Hematopoietic multipotent progenitor cell treated with erythropoietin and hydrocortisone succinate and interleukin-3 and kit ligand, for 8 days (in vitro differentiated cells): ENCODE measurements at regions not wholly inside any gene's neighbourhood (a gene's known extent, or its start where the extent isn't known, plus 50 kb on each side); places are given as distances from the start of the nearest gene placed in this dataset.
"Not testable (repeated sequence)": the region's sequence is repeated elsewhere in the genome, so short reads cannot be mapped to it uniquely, and the experiment has no call there.

Source experiments
- DNase-seq: peaks from one replicate; pipeline ENCODE4 v3.0.0-alpha.2; 2015

GRCh38 chr15:70523192-70523591, 240.2 kb downstream of the UACA start:
- DNase-seq = no peak

DNA sequence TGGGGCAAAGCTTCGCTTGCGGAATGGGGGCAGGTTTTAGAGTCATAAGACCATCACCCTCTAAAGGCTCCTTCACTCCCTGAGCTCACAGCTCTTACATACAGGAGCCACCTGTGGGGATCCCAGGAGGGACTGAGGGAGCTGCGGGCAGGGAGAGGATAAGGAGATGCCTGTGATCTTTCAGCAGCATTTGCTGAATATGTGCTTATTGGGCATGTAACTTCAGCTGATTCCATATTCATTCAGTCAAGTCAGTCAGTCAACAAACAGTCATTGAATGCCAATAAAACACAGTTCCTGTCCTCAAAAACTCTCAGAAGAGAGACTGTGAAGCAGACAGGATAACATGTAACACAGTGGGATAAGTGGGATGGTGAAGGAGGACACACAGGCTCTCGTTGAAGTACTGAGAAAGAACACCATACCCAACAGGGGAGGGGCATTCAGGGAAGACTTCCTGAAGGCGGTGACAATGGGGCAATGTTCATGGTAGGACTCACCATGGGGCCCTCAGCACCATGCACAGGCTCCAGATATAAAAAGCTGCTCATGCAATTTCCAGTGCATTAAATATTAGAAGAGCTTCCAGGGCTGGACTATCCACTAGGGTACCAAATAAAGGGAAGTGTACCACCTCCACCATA, 240.9 kb downstream of the UACA start:
- DNase-seq = no peak

- DNase-seq = no peak
Observed at GRCh38 chr15:70521576-70522322, 241.6 kb downstream of the UACA start.

DNA sequence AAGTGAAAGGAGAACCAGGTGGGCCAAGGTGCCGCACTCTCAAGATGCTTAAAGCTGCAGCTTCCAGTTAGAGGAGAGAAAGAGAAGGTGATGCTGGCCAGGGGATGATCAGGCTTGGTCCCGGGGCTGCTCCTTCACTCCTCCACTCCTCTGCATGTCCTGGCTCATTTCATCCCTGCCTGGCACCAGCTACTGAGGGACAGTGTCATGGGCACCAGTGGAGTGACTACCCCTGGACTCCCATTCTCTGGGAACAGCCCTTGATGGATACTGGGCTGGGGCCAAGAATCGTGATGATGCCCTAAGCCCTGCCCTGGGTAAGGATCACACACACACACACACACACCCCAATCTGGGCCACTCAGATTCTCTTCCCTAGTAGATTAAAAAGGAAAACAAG, 243.7 kb downstream of the UACA start:
- peak; percentile 14 for DNase-seq

DNA sequence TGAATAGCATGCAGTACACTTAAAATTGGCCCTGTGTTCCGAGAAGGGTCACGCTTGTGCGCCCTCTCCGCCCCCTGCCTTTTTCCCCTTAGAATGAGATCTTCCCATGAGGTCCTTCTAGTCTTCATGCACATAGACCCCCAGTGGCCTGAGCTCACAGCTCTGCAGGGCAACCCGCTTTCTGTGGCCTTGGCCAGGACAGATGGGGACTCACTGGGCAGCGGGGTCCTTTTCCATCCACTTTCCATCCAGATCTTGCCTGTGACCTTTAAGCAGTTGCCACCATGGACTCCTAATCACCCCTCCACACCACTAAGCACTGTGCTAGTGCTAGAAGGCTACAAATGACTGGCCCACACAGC, 244.4 kb downstream of the UACA start:
- DNase-seq = no peak

GRCh38 chr15:70518201-70519003, 245.0 kb downstream of the UACA start:
- no peak for DNase-seq

DNA sequence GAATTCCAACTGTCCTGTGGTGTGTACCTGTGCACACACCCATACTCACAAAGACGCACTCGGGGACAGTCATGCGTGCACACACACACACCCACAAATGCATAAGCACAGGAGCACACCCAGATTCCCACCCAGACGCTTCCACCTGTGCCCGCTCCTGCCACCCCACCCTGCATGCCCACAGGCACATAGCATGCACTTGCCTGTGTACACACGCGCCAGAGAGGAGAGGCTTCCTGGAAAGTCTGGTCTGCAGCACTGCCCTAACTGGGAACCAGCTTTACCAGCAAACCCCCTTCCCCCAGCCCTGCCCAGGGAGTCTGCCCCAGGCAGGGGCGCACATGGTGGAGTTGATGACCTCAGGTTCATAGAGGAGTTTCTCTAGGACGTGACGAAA, 246.2 kb downstream of the UACA start:
- no peak for DNase-seq

GRCh38 chr15:70516408-70517193, 246.8 kb downstream of the UACA start:
- DNase-seq = no peak

DNA sequence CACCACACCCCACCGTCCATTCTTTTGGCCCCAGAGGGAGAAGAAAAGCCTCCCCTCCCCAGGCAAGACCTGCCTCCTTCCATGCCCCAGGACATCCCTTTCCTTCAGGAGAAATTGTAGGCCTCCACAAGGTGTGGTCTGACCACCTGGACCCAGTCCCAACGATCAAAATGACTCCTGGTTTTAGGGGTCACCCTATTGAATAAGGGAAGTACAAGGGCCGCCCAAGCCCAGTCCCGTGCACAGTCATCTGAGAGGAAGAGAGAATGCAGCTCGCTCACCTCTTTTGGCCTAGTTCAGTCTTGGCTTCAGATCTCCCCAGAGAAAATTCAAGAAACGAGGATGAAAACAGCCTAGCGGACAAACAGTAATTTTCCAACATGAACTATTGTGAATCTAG, 249.1 kb downstream of the UACA start:
- no peak for DNase-seq

- no peak for DNase-seq
Observed at GRCh38 chr15:70513819-70514218, 249.5 kb downstream of the UACA start.

GRCh38 chr15:70512772-70513362, 250.5 kb downstream of the UACA start:
- peak; percentile 85 for DNase-seq

GRCh38 chr15:70511972-70512587, 251.3 kb downstream of the UACA start:
- not testable (repeated sequence) for DNase-seq

DNA sequence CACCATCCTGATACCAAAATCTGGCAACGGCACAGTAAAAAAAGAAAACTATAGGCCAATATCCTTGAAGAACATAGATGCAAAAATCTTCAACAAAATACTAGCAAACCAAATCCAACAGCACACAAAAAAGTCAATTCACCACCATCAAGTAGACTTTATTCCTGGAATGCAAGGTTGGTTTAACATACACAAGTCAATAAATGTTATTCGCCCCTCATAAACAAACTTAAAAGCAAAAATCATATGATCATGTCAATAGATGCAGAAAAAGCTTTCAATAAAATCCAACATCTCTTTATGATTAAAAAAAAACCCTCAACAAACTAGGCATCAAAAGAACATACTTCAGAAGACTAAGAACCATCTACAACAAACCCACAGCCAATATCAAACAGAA, 252.9 kb downstream of the UACA start:
- DNase-seq = no peak

DNA sequence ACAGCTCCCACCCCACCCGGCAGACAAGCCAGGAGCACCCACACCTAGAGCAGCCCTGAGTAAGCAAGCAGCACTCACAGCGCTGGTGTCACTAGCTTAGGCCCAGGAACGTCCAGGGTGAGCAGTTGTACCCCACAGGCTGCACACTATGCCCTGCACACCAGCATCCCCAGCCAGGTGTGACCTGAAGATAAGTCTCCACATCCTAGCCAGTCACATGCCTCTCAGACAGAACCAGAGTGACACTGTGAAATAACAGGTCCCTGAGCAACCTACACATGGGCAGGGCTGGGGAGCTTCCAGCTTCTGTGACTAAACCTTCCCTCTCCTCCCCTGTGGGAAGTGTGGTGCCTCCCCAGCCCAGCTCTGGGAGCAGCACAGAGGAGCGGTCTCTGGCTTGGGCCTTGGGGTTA, 253.6 kb downstream of the UACA start:
- no peak for DNase-seq

DNA sequence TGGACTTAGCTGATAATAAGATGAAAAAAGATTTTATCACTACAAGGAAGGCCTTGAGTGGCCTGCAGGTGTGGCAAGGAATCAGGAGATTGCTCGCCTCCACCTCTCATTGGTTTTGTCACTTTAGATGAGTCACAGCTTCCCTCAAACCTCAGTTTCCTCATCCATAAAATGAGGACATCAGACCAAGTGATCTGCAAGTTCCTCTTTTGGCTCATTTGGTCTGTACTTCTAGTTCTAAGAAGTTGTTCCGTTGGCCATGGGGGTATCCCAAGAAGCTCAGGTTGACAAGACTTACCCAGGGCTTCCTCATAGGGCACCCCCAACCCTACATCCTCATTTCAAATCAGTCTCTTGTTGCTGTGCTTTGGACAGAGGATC, 254.1 kb downstream of the UACA start:
- DNase-seq = peak; percentile 58

GRCh38 chr15:70508561-70509281, 254.6 kb downstream of the UACA start:
- DNase-seq = no peak

- peak; percentile 32 for DNase-seq
Observed at GRCh38 chr15:70507772-70508371, 255.5 kb downstream of the UACA start.

- DNase-seq = no peak
Observed at GRCh38 chr15:70505936-70506912, 257.1 kb downstream of the UACA start.

- peak; percentile 57 for DNase-seq
Observed at GRCh38 chr15:70505411-70505919, 257.9 kb downstream of the UACA start.

DNA sequence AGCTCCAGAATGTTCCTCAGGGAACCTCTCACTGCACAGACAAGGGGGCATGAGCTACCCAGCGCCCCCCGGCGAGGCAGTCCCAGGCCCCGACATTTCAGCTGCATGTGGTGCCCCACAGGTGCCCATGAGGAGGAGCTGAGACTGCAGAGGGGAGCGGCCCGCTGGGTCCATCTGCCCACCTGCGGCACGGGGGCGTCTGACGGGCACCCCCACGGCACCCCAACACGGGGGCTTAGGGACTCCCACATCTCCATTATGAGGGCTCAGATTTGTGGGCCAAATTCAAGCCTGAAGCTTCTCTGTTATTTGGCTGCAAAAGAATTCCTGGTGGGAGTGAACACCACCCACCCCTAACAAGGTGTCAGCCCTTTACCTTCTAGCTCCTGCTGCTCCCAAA, 258.4 kb downstream of the UACA start:
- no peak for DNase-seq
